GM12878 (cell line): ENCODE measurements at regions not wholly inside any gene's neighbourhood (a gene's known extent, or its start where the extent isn't known, plus 50 kb on each side); places are given as distances from the start of the nearest gene placed in this dataset.

Source experiments
- ATAC-seq: fragments of 200-7000 bp; cut with Tn5 transposase; 3 replicates; pipeline ENCODE4 v1.9.1; 2020; ENCODE audit warnings: mild to moderate bottlenecking, moderate library complexity
- BruUV-seq: library from RNA; stranded (reverse); fragments of 400-500 nt; replicated peaks from 2 replicates; lab custom pipeline; 2021; lab: Mats Ljungman, UMichigan
- CTCF ChIA-PET: fragments of 300-600 bp; sonication (Branson Sonifier 250); formaldehyde crosslinking; extraction: SDS; loops from one replicate; lab custom pipeline; 2021; ENCODE audit warnings: inconsistent platforms; lab: Yijun Ruan, JAX
- POLR2A ChIA-PET: fragments of 350-600 bp; formaldehyde crosslinking; extraction: SDS; loops from one replicate; lab custom pipeline; 2021; ENCODE audit warnings: inconsistent platforms; lab: Charles Lee
- RAD21 ChIA-PET: fragments of 300-600 bp; sonication (Branson Sonifier 250); formaldehyde crosslinking; loops from one replicate; lab custom pipeline; 2023; ENCODE audit warnings: antibody characterized with exemption; ENCODE audit not compliant: unreplicated experiment; lab: Charles Lee
- SMC1A ChIA-PET: fragments of 300-600 bp; sonication (Branson Sonifier 250); formaldehyde crosslinking; loops from one replicate; lab custom pipeline; 2023; ENCODE audit not compliant: unreplicated experiment, uncharacterized antibody; lab: Charles Lee
- DNase-seq: peaks from one replicate; pipeline ENCODE4 v3.0.0-alpha.2; 2011; ENCODE audit warnings: low read depth, low spot score
- FAIRE-seq: peaks from 3 replicates; lab custom pipeline; 2011; peaks lifted over from hg19 to GRCh38; lab: Jason Lieb, UNC
- H2AFZ ChIP-seq: 2 replicates; pipeline ENCODE4 v1.6.0; 2011; ENCODE audit warnings: low read depth, low read length, control low read depth; ENCODE audit not compliant: control insufficient read depth
- H3K27ac ChIP-seq: 2 replicates; pipeline ENCODE4 v1.5.1; 2011; ENCODE audit warnings: control low read depth; ENCODE audit not compliant: control insufficient read depth, insufficient read depth
- H3K27me3 ChIP-seq, 2 experiments: replicated peaks in 1 of 2; 2 replicates each; pipeline versions ENCODE4 v1.6.0 to v1.6.1; 2011; ENCODE audit warnings: low read length in 1 of 2; ENCODE audit not compliant: control insufficient read depth in 2 of 2, insufficient read depth in 2 of 2
- H3K36me3 ChIP-seq, 2 experiments: 2 replicates each; pipeline ENCODE4 v1.5.1; 2011; ENCODE audit warnings: low read length in 1 of 2; ENCODE audit not compliant: control insufficient read depth in 2 of 2, insufficient read depth in 2 of 2
- H3K4me1 ChIP-seq: 2 replicates; pipeline ENCODE4 v1.6.1; 2011; ENCODE audit warnings: mild to moderate bottlenecking, low read length, moderate library complexity, mixed read lengths; ENCODE audit not compliant: control insufficient read depth, insufficient read depth
- H3K4me2 ChIP-seq: 2 replicates; pipeline ENCODE4 v1.6.0; 2011; ENCODE audit warnings: control low read depth; ENCODE audit not compliant: control insufficient read depth, insufficient read depth
- H3K4me3 ChIP-seq: fragments of 200-600 bp; sonication (generic); 2 replicates; pipeline ENCODE4 v1.5.1; 2016
- H3K79me2 ChIP-seq: 2 replicates; pipeline ENCODE4 v1.6.0; 2011; ENCODE audit warnings: low read length; ENCODE audit not compliant: control insufficient read depth, insufficient read depth
- H3K9ac ChIP-seq: 2 replicates; pipeline ENCODE4 v1.8.0; 2011; ENCODE audit warnings: low read length, control low read depth, mixed read lengths; ENCODE audit not compliant: control insufficient read depth, insufficient read depth
- H3K9me3 ChIP-seq: replicated peaks from 3 replicates; pipeline ENCODE4 v1.5.1; 2011; ENCODE audit warnings: mild to moderate bottlenecking, low read length; ENCODE audit not compliant: control insufficient read depth, insufficient read depth
- H4K20me1 ChIP-seq: 2 replicates; pipeline ENCODE4 v1.6.0; 2011; ENCODE audit not compliant: control insufficient read depth, insufficient read depth
- FOS ChIP-seq: IDR thresholded peaks from 3 replicates; pipeline ENCODE4 v1.6.1; 2011; ENCODE audit warnings: borderline replicate concordance; ENCODE audit not compliant: insufficient read length; ENCODE audit errors: extremely low read depth
- JUNB ChIP-seq: IDR thresholded peaks from 2 replicates; pipeline ENCODE4 v1.6.1; 2016; ENCODE audit warnings: antibody characterized with exemption, mild to moderate bottlenecking
- KDM1A ChIP-seq: fragments of 200-600 bp; sonication (generic); IDR thresholded peaks from 2 replicates; pipeline ENCODE4 v1.6.1; 2016; ENCODE audit warnings: borderline replicate concordance
- NR2C2 ChIP-seq: IDR thresholded peaks from 2 replicates; pipeline ENCODE4 v1.6.1; 2011; ENCODE audit warnings: borderline replicate concordance, low read depth; ENCODE audit not compliant: control insufficient read depth, insufficient read length
- POLR2A ChIP-seq: IDR thresholded peaks from 2 replicates; pipeline ENCODE4 v1.6.1; 2011; ENCODE audit warnings: low read depth, mild to moderate bottlenecking, low read length
- RB1 ChIP-seq: fragments of 450-650 bp; formaldehyde crosslinking; IDR thresholded peaks from 2 replicates; pipeline ENCODE4 v1.6.1; 2017; ENCODE audit warnings: mild to moderate bottlenecking, borderline replicate concordance
- RFX5 ChIP-seq: IDR thresholded peaks from 2 replicates; pipeline ENCODE4 v1.6.1; 2011; ENCODE audit warnings: low read depth, low read length, improper control_type of control experiment
- SIN3A ChIP-seq: IDR thresholded peaks from 2 replicates; pipeline ENCODE4 v1.6.1; 2012; ENCODE audit warnings: low read depth, low read length, improper control_type of control experiment
- SMARCA5 ChIP-seq: fragments of 450-650 bp; IDR thresholded peaks from 2 replicates; pipeline ENCODE4 v1.6.1; 2017; ENCODE audit warnings: mild to moderate bottlenecking
- SP1 ChIP-seq: IDR thresholded peaks from one replicate; pipeline ENCODE4 v1.6.1; 2011; ENCODE audit warnings: low read depth, low read length
- STAT1 ChIP-seq: fragments of 450-650 bp; conservative IDR thresholded peaks from 2 replicates; pipeline ENCODE4 v1.6.1; 2014; ENCODE audit warnings: antibody characterized with exemption, mild to moderate bottlenecking
- WRNIP1 ChIP-seq: IDR thresholded peaks from 2 replicates; pipeline ENCODE4 v1.6.1; 2011; ENCODE audit warnings: low read depth, low read length, improper control_type of control experiment, borderline replicate concordance
- YBX1 ChIP-seq: fragments of 450-650 bp; IDR thresholded peaks from 2 replicates; pipeline ENCODE4 v1.6.1; 2016; ENCODE audit warnings: antibody characterized with exemption
- YY1 ChIP-seq: IDR thresholded peaks from 2 replicates; pipeline ENCODE4 v1.6.1; 2011; ENCODE audit warnings: low read depth, mild to moderate bottlenecking, low read length
- ZNF217 ChIP-seq: fragments of 450-650 bp; IDR thresholded peaks from 2 replicates; pipeline ENCODE4 v1.6.1; 2017; ENCODE audit warnings: antibody characterized with exemption, mild to moderate bottlenecking
- WGBS: methylation state at CpG from one replicate; pipeline ENCODE4 v1.1.6; 2016; ENCODE audit warnings: low lambda C conversion rate; ENCODE audit not compliant: insufficient replicate concordance, insufficient coverage; ENCODE audit errors: missing lambda C conversion rate; 5-methylcytosine and 5-hydroxymethylcytosine counted together
- in situ Hi-C: fragments of 300-500 bp; cut with MboI; formaldehyde crosslinking; loops from 9 replicates; pipeline ENCODE4 v1.14.3; 2018; ENCODE audit warnings: mixed read lengths
- intact Hi-C: fragments of 100-400 bp; cut with micrococcal nuclease; formaldehyde crosslinking; loops from one replicate; pipeline ENCODE4 v1.14.2; 2022; ENCODE audit not compliant: unreplicated experiment
- TF ChIP-seq, protein P1 (sequence below): IDR thresholded peaks from 2 replicates; pipeline ENCODE4 v1.6.1; 2012; ENCODE audit warnings: low read depth, low read length, improper control_type of control experiment
- TF ChIP-seq, protein P2 (sequence below): fragments of 450-650 bp; IDR thresholded peaks from 2 replicates; pipeline ENCODE4 v1.6.1; 2014; ENCODE audit warnings: mild to moderate bottlenecking

GRCh38 chr2:7819850-7820249, 862.0 kb upstream of the ID2 start:
- POLR2A ChIA-PET: no interaction called here
- no peak for FAIRE-seq
- H3K9ac ChIP-seq: no peak overlapping the region
- in situ Hi-C loops (no loop called here), intact Hi-C loops (loop anchor here (10.0 kb wide), 2 partner anchors 485 to 865 kb away; partner anchors contain the start of gene ID2)
- no peaks in the 10 kb centered on the region for H3K36me3 ChIP-seq
- WGBS: 72% methylated on average over 4 of the region's 4 CpGs
- SMC1A ChIA-PET: interaction anchor here (0.8 to 2.4 kb wide), 7 partner anchors 10 to 391 kb away, joined by 3 to 8 read pairs (median 4); no protein-coding TSS in a partner anchor
- no peak overlapping the region for H3K27ac ChIP-seq
- no peak overlapping the region for H3K4me2 ChIP-seq
- no peaks in the 10 kb centered on the region; the same call in 2 of the 3 replicates for H3K9me3 ChIP-seq
- RAD21 ChIA-PET: interaction anchor here (0.6 kb wide), 1 partner anchor 52 kb away, joined by 3 read pairs; no protein-coding TSS in a partner anchor
- no peak overlapping the region for H3K4me3 ChIP-seq
- no peaks in the 10 kb centered on the region for H4K20me1 ChIP-seq
- H3K79me2 ChIP-seq: no peaks in the 10 kb centered on the region
- no peak for TF ChIP-seq YY1
- TF ChIP-seq, protein P1, sequence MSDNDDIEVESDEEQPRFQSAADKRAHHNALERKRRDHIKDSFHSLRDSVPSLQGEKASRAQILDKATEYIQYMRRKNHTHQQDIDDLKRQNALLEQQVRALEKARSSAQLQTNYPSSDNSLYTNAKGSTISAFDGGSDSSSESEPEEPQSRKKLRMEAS: no peak
- no peak for TF ChIP-seq POLR2A
- no peak for TF ChIP-seq SIN3A
- TF ChIP-seq YBX1: no peak
- no peak for TF ChIP-seq STAT1
- TF ChIP-seq SMARCA5: no peak
- no peak for TF ChIP-seq KDM1A
- TF ChIP-seq SP1: no peak
- TF ChIP-seq, protein P2, sequence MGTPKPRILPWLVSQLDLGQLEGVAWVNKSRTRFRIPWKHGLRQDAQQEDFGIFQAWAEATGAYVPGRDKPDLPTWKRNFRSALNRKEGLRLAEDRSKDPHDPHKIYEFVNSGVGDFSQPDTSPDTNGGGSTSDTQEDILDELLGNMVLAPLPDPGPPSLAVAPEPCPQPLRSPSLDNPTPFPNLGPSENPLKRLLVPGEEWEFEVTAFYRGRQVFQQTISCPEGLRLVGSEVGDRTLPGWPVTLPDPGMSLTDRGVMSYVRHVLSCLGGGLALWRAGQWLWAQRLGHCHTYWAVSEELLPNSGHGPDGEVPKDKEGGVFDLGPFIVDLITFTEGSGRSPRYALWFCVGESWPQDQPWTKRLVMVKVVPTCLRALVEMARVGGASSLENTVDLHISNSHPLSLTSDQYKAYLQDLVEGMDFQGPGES: no peak
- TF ChIP-seq NR2C2: no peak
- no peak for TF ChIP-seq ZNF217
- TF ChIP-seq JUNB: no peak
- no peak for TF ChIP-seq RB1
- TF ChIP-seq WRNIP1: no peak
- TF ChIP-seq RFX5: no peak
- no peak for TF ChIP-seq FOS
- DNase-seq: no peak
- ATAC-seq: no peak
- H2AFZ ChIP-seq: no peak overlapping the region
- no peaks in the 10 kb centered on the region for H3K27me3 ChIP-seq
- CTCF ChIA-PET: interaction anchor here (1.3 kb wide), 1 partner anchor 28 kb away, joined by 3 read pairs; no protein-coding TSS in a partner anchor
- BruUV-seq: no TSS peak
- no peaks in the 10 kb centered on the region for H3K4me1 ChIP-seq
